ENCODE measurements at regions not wholly inside any gene's neighbourhood (a gene's known extent, or its start where the extent isn't known, plus 50 kb on each side); places are given as distances from the start of the nearest gene placed in this dataset.

- no TSS peak for BruUV-seq (replicated peaks)
- Histone ChIP-seq H3K9me3 (ENCODE audit: low read depth, low read length, poor library complexity, severe bottlenecking) (no peaks in the 10 kb centered on the region), H3K4me3 (ENCODE audit: low read depth, low read length, poor library complexity, severe bottlenecking) (no peak overlapping the region), H3K36me3 (ENCODE audit: insufficient read depth, low read length, poor library complexity, severe bottlenecking) (no peaks in the 10 kb centered on the region), H3K4me1 (ENCODE audit: insufficient read depth, low read length, poor library complexity, severe bottlenecking) (no peaks in the 10 kb centered on the region), H3K27ac (ENCODE audit: low read depth, low read length, poor library complexity, severe bottlenecking) (no peak overlapping the region), H3K27me3 (replicated peaks; ENCODE audit: insufficient read depth, low read depth, low read length, poor library complexity) (no peaks in the 10 kb centered on the region)
- POLR2A ChIA-PET (ENCODE audit: low non-redundant PET), result no interaction called here
- CTCF ChIA-PET, result no interaction called here
- TF ChIP-seq EZH2 (IDR thresholded peaks at IDR 0.05; ENCODE audit: borderline replicate concordance, low read depth, low read length, poor library complexity, severe bottlenecking), result no peak
- TF ChIP-seq, protein P1, sequence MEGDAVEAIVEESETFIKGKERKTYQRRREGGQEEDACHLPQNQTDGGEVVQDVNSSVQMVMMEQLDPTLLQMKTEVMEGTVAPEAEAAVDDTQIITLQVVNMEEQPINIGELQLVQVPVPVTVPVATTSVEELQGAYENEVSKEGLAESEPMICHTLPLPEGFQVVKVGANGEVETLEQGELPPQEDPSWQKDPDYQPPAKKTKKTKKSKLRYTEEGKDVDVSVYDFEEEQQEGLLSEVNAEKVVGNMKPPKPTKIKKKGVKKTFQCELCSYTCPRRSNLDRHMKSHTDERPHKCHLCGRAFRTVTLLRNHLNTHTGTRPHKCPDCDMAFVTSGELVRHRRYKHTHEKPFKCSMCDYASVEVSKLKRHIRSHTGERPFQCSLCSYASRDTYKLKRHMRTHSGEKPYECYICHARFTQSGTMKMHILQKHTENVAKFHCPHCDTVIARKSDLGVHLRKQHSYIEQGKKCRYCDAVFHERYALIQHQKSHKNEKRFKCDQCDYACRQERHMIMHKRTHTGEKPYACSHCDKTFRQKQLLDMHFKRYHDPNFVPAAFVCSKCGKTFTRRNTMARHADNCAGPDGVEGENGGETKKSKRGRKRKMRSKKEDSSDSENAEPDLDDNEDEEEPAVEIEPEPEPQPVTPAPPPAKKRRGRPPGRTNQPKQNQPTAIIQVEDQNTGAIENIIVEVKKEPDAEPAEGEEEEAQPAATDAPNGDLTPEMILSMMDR (conservative IDR thresholded peaks at IDR 0.05; ENCODE audit: low read depth, low read length), result no peak
- intact Hi-C loops (cut with micrococcal nuclease; ENCODE audit: unreplicated experiment), result no loop called here
- no peak for DNase-seq (ENCODE audit: low spot score)
These were observed 267.2 kb downstream of the SP3 start for GRCh38 chr2:173697929-173698328.

GRCh38 chr2:173705656-173706055, 259.5 kb downstream of the SP3 start:
- intact Hi-C loops (cut with micrococcal nuclease; ENCODE audit: unreplicated experiment), result no loop called here
- Histone ChIP-seq H3K4me1 (ENCODE audit: insufficient read depth, low read length, poor library complexity, severe bottlenecking) (no peaks in the 10 kb centered on the region), H3K27ac (ENCODE audit: low read depth, low read length, poor library complexity, severe bottlenecking) (no peak overlapping the region), H3K4me3 (ENCODE audit: low read depth, low read length, poor library complexity, severe bottlenecking) (no peak overlapping the region), H3K27me3 (replicated peaks; ENCODE audit: insufficient read depth, low read depth, low read length, poor library complexity) (peaks cover 14% of the 10 kb centered on the region), H3K9me3 (ENCODE audit: low read depth, low read length, poor library complexity, severe bottlenecking) (no peaks in the 10 kb centered on the region), H3K36me3 (ENCODE audit: insufficient read depth, low read length, poor library complexity, severe bottlenecking) (no peaks in the 10 kb centered on the region)
- DNase-seq (ENCODE audit: low spot score), result no peak
- CTCF ChIA-PET, result no interaction called here
- TF ChIP-seq, protein P1 (conservative IDR thresholded peaks at IDR 0.05; ENCODE audit: low read depth, low read length), result no peak
- no peak for TF ChIP-seq EZH2 (IDR thresholded peaks at IDR 0.05; ENCODE audit: borderline replicate concordance, low read depth, low read length, poor library complexity, severe bottlenecking)
- POLR2A ChIA-PET (ENCODE audit: low non-redundant PET), result no interaction called here
- BruUV-seq (replicated peaks), result no TSS peak

- H3K4me1 ChIP-seq (ENCODE audit: insufficient read depth, low read length, poor library complexity, severe bottlenecking), result no peaks in the 10 kb centered on the region
- peaks cover 14% of the 10 kb centered on the region for H3K27me3 ChIP-seq (replicated peaks; ENCODE audit: insufficient read depth, low read depth, low read length, poor library complexity)
- TF ChIP-seq, protein P1 (conservative IDR thresholded peaks at IDR 0.05; ENCODE audit: low read depth, low read length), result no peak
- no peak for TF ChIP-seq EZH2 (IDR thresholded peaks at IDR 0.05; ENCODE audit: borderline replicate concordance, low read depth, low read length, poor library complexity, severe bottlenecking)
- ChIA-PET CTCF (no interaction called here), POLR2A (ENCODE audit: low non-redundant PET) (no interaction called here)
- no TSS peak for BruUV-seq (replicated peaks)
- no peaks in the 10 kb centered on the region for H3K36me3 ChIP-seq (ENCODE audit: insufficient read depth, low read length, poor library complexity, severe bottlenecking)
- intact Hi-C loops (cut with micrococcal nuclease; ENCODE audit: unreplicated experiment), result no loop called here
- no peak overlapping the region for H3K27ac ChIP-seq (ENCODE audit: low read depth, low read length, poor library complexity, severe bottlenecking)
- no peak for DNase-seq (ENCODE audit: low spot score)
- no peaks in the 10 kb centered on the region for H3K9me3 ChIP-seq (ENCODE audit: low read depth, low read length, poor library complexity, severe bottlenecking)
- no peak overlapping the region for H3K4me3 ChIP-seq (ENCODE audit: low read depth, low read length, poor library complexity, severe bottlenecking)
These were observed 258.2 kb downstream of the SP3 start for GRCh38 chr2:173706936-173707335.

Data from A673 (cell line).